HG03139 (cell line): ENCODE measurements at regions not wholly inside any gene's neighbourhood (a gene's known extent, or its start where the extent isn't known, plus 50 kb on each side); places are given as distances from the start of the nearest gene placed in this dataset.

Experiments used
- ATAC-seq: cut with Tn5 transposase; IDR thresholded peaks from one replicate; pipeline ENCODE4 v1.9.1; 2021; ENCODE audit not compliant: unreplicated experiment

- no peak for ATAC-seq
Measured at GRCh38 chr20:21033817-21034216, 72.3 kb downstream of the LINC00237 start.

GRCh38 chr20:21031666-21032065 lies 74.5 kb downstream of the LINC00237 start:
- no peak for ATAC-seq

GRCh38 chr20:21029341-21029740 lies 76.8 kb downstream of the LINC00237 start:
- no peak for ATAC-seq

- no peak for ATAC-seq
Measured at GRCh38 chr20:21028921-21029320, 77.2 kb downstream of the LINC00237 start.

- no peak for ATAC-seq
Measured at GRCh38 chr20:21028436-21028835, 77.7 kb downstream of the LINC00237 start.

- no peak for ATAC-seq
Measured at GRCh38 chr20:21027569-21027968, 78.6 kb downstream of the LINC00237 start.

- ATAC-seq = no peak
Measured at GRCh38 chr20:21026951-21027350, 79.2 kb downstream of the LINC00237 start.

- no peak for ATAC-seq
Measured at GRCh38 chr20:21024420-21024819, 81.7 kb downstream of the LINC00237 start.

GRCh38 chr20:21022925-21023324 lies 83.2 kb downstream of the LINC00237 start:
- ATAC-seq = no peak

GRCh38 chr20:21021472-21021790 lies 84.7 kb downstream of the LINC00237 start:
- no peak for ATAC-seq

GRCh38 chr20:21020659-21021471 lies 85.3 kb downstream of the LINC00237 start:
- no peak for ATAC-seq

GRCh38 chr20:21019814-21020658 lies 86.1 kb downstream of the LINC00237 start:
- ATAC-seq = no peak

- no peak for ATAC-seq
Measured at GRCh38 chr20:21019468-21019813, 86.7 kb downstream of the LINC00237 start.

GRCh38 chr20:21018576-21018975 lies 87.6 kb downstream of the LINC00237 start:
- ATAC-seq = no peak

- no peak for ATAC-seq
Measured at GRCh38 chr20:21017528-21018085, 88.6 kb downstream of the LINC00237 start.

GRCh38 chr20:21016751-21017150 lies 89.4 kb downstream of the LINC00237 start:
- ATAC-seq = no peak

GRCh38 chr20:21014528-21014927 lies 91.6 kb downstream of the LINC00237 start:
- ATAC-seq = no peak

- no peak for ATAC-seq
Measured at GRCh38 chr20:21008951-21009350, 97.2 kb downstream of the LINC00237 start.

GRCh38 chr20:21006611-21007010 lies 99.5 kb downstream of the LINC00237 start:
- ATAC-seq = no peak

- ATAC-seq = no peak
Measured at GRCh38 chr20:21004386-21005076, 101.6 kb downstream of the LINC00237 start.

- ATAC-seq = no peak
Measured at GRCh38 chr20:21003902-21004301, 102.3 kb downstream of the LINC00237 start.
